Astrocyte (in vitro differentiated cells and primary cell): ENCODE measurements at regions not wholly inside any gene's neighbourhood (a gene's known extent, or its start where the extent isn't known, plus 50 kb on each side); places are given as distances from the start of the nearest gene placed in this dataset.

ENCODE experiments used
- DNase-seq: peaks from one replicate; pipeline ENCODE4 v3.0.0-alpha.2; 2010; ENCODE audit warnings: low read depth
- FAIRE-seq: peaks from 2 replicates; lab custom pipeline; 2011; peaks lifted over from hg19 to GRCh38; lab: Jason Lieb, UNC
- H2AFZ ChIP-seq: 2 replicates; pipeline ENCODE4 v1.6.0; 2012; ENCODE audit warnings: low read depth, low read length, inconsistent platforms
- H3K27ac ChIP-seq: 2 replicates; pipeline ENCODE4 v1.5.1; 2011; ENCODE audit warnings: low read depth, low read length, inconsistent platforms
- H3K27me3 ChIP-seq: 2 replicates; pipeline ENCODE4 v1.6.0; 2011; ENCODE audit warnings: low read length, inconsistent platforms; ENCODE audit not compliant: insufficient read depth
- H3K36me3 ChIP-seq: 2 replicates; pipeline ENCODE4 v1.5.1; 2011; ENCODE audit warnings: low read length, inconsistent platforms; ENCODE audit not compliant: insufficient read depth
- H3K4me1 ChIP-seq: 2 replicates; pipeline ENCODE4 v1.5.1; 2011; ENCODE audit warnings: low read length, inconsistent platforms; ENCODE audit not compliant: insufficient read depth
- H3K4me2 ChIP-seq: 2 replicates; pipeline ENCODE4 v1.6.0; 2012; ENCODE audit warnings: low read length, inconsistent platforms
- H3K4me3 ChIP-seq: 2 replicates; pipeline ENCODE4 v1.5.1; 2011; ENCODE audit warnings: low read depth, mild to moderate bottlenecking, low read length, inconsistent platforms; ENCODE audit not compliant: insufficient read depth
- H3K79me2 ChIP-seq: 2 replicates; pipeline ENCODE4 v1.6.0; 2012; ENCODE audit warnings: mild to moderate bottlenecking, low read length, inconsistent platforms; ENCODE audit not compliant: insufficient read depth
- H3K9ac ChIP-seq: 2 replicates; pipeline ENCODE4 v1.6.0; 2012; ENCODE audit warnings: mild to moderate bottlenecking, low read length, inconsistent platforms
- H3K9me3 ChIP-seq: 2 replicates; pipeline ENCODE4 v1.5.1; 2012; ENCODE audit warnings: low read depth, mild to moderate bottlenecking, low read length, inconsistent platforms; ENCODE audit not compliant: insufficient read depth
- H4K20me1 ChIP-seq: 2 replicates; pipeline ENCODE4 v1.6.0; 2012; ENCODE audit warnings: low read length, inconsistent platforms; ENCODE audit not compliant: insufficient read depth
- H3K27ac Mint-ChIP-seq: one replicate; pipeline ENCODE4 v1.8.0; 2021; ENCODE audit warnings: mild to moderate bottlenecking, mixed read lengths; ENCODE audit not compliant: unreplicated experiment
- H3K27me3 Mint-ChIP-seq: one replicate; pipeline ENCODE4 v1.8.0; 2021; ENCODE audit warnings: low read depth, mixed read lengths; ENCODE audit not compliant: unreplicated experiment
- H3K36me3 Mint-ChIP-seq: one replicate; pipeline ENCODE4 v1.8.0; 2021; ENCODE audit warnings: low read depth, mixed read lengths; ENCODE audit not compliant: unreplicated experiment
- H3K4me1 Mint-ChIP-seq: one replicate; pipeline ENCODE4 v1.8.0; 2021; ENCODE audit warnings: low read depth, mixed read lengths; ENCODE audit not compliant: unreplicated experiment
- H3K4me3 Mint-ChIP-seq: one replicate; pipeline ENCODE4 v1.8.0; 2021; ENCODE audit warnings: mild to moderate bottlenecking, moderate library complexity, mixed read lengths; ENCODE audit not compliant: unreplicated experiment
- H3K9me3 Mint-ChIP-seq: one replicate; pipeline ENCODE4 v1.8.0; 2021; ENCODE audit warnings: mild to moderate bottlenecking, mixed read lengths; ENCODE audit not compliant: unreplicated experiment
- EZH2 ChIP-seq: IDR thresholded peaks from 2 replicates; pipeline ENCODE4 v1.6.1; 2012; ENCODE audit warnings: mild to moderate bottlenecking, low read length, inconsistent platforms; ENCODE audit not compliant: insufficient read depth
- TF ChIP-seq, protein P1 (sequence below): IDR thresholded peaks from 2 replicates; pipeline ENCODE4 v1.5.1; 2011; ENCODE audit warnings: low read depth, mild to moderate bottlenecking, inconsistent platforms, low read length, moderate library complexity; ENCODE audit not compliant: insufficient read depth

DNA sequence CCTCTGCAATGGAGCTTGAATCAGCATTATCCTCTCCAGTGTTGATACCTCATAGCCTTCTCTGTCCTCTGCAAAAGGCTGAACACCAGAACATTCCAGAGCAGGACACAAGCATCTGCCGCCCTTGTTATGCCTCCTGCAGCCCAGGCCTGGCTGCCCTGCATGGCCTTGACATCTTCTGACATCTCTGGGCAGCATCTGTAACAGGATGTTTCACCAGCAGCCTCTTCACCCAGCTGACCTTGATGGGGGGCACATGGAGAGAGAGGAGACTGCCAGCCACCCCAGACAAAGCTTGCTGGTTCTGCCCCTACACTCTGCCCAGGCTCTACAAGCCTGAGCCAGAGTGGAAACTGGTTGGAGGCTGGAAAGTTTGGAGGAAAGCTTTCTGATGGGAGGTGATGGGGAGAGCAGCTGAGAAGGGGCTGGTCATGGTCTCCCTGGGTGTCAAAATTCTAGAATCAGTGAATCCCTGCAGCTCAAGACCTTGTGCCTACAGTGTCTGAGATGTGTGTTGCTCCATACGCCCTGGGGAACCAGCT is 145.1 kb downstream of the MRPL14 start:
- Mint-ChIP-seq H3K27me3 (peaks cover 88% of the 10 kb centered on the region), H3K4me1 (peaks cover 2% of the 10 kb centered on the region), H3K36me3 (no peaks in the 10 kb centered on the region), H3K4me3 (no peak overlapping the region), H3K9me3 (peaks cover 8% of the 10 kb centered on the region), H3K27ac (no peak overlapping the region)
- Histone ChIP-seq H3K27me3 (peaks cover 17% of the 10 kb centered on the region), H3K4me3 (no peak overlapping the region), H2AFZ (no peak overlapping the region), H3K79me2 (no peaks in the 10 kb centered on the region), H3K4me2 (no peak overlapping the region), H3K27ac (no peak overlapping the region), H3K9me3 (no peaks in the 10 kb centered on the region), H4K20me1 (no peaks in the 10 kb centered on the region), H3K36me3 (no peaks in the 10 kb centered on the region), H3K4me1 (no peaks in the 10 kb centered on the region), H3K9ac (no peak overlapping the region)
- no peak for DNase-seq
- FAIRE-seq: no peak
- TF ChIP-seq, protein P1, sequence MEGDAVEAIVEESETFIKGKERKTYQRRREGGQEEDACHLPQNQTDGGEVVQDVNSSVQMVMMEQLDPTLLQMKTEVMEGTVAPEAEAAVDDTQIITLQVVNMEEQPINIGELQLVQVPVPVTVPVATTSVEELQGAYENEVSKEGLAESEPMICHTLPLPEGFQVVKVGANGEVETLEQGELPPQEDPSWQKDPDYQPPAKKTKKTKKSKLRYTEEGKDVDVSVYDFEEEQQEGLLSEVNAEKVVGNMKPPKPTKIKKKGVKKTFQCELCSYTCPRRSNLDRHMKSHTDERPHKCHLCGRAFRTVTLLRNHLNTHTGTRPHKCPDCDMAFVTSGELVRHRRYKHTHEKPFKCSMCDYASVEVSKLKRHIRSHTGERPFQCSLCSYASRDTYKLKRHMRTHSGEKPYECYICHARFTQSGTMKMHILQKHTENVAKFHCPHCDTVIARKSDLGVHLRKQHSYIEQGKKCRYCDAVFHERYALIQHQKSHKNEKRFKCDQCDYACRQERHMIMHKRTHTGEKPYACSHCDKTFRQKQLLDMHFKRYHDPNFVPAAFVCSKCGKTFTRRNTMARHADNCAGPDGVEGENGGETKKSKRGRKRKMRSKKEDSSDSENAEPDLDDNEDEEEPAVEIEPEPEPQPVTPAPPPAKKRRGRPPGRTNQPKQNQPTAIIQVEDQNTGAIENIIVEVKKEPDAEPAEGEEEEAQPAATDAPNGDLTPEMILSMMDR: no peak
- no peak for TF ChIP-seq EZH2

DNA sequence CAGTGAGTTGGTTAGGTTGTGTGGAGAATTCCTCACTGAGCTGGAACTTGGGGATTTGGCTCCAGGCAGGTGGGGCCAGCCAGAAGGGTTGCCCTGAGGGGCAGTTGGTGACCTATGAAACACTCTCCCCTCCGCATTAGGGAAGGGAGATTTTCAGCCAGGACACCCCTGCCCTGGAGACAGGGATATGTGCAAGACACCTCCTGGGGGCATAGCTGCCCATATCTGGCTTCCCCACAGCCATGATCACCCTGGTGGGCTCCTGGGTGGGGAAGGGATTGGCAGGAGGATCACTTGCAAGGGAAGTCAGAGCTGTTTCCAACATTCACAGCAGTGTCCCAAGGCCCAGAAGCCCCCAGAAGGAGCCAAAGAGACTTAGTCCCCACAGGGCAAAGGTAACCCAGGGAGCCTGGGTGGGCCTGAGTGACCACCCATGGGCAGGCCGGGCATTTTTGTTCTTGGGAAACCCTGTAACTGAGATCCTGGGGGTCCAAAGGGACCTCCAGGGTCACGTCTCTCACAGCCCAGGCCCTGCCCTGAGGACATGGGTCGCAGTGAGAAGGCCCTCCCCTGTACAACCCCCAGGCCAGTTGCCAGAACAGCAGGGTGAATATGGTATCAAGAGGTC is 145.8 kb downstream of the MRPL14 start:
- no peak overlapping the region for H3K4me2 ChIP-seq
- peaks cover 11% of the 10 kb centered on the region for H3K27me3 ChIP-seq
- H2AFZ ChIP-seq: no peak overlapping the region
- H3K79me2 ChIP-seq: no peaks in the 10 kb centered on the region
- Mint-ChIP-seq H3K36me3 (no peaks in the 10 kb centered on the region), H3K27me3 (peaks cover 84% of the 10 kb centered on the region), H3K4me1 (peaks cover 4% of the 10 kb centered on the region), H3K9me3 (peaks cover 12% of the 10 kb centered on the region), H3K27ac (no peak overlapping the region), H3K4me3 (no peak overlapping the region)
- FAIRE-seq: no peak
- no peak overlapping the region for H3K4me3 ChIP-seq
- H3K4me1 ChIP-seq: no peaks in the 10 kb centered on the region
- DNase-seq: no peak
- H3K27ac ChIP-seq: no peak overlapping the region
- no peaks in the 10 kb centered on the region for H4K20me1 ChIP-seq
- H3K36me3 ChIP-seq: no peaks in the 10 kb centered on the region
- no peak overlapping the region for H3K9ac ChIP-seq
- no peaks in the 10 kb centered on the region for H3K9me3 ChIP-seq
- TF ChIP-seq, protein P1: no peak
- no peak for TF ChIP-seq EZH2
